ENCODE measurements at regions not wholly inside any gene's neighbourhood (a gene's known extent, or its start where the extent isn't known, plus 50 kb on each side); places are given as distances from the start of the nearest gene placed in this dataset.

DNA sequence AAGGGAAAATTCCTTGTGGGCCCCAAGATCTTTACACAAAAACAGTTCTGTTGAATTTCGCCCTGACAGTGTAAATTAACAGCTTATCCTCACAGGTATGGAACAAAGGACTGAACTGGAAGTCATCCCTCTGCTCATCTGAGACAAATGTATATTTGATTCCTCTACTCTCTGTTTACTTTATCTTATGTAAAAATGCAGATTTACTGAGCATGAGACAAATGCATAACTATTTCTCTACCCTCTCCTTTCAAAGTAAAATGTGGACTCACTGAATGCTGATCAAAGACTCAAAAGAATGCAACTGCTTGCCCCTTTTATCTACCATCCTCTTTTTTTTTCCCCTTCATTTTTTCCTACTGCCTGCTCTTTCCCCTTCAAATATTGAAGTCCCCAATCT is 98.6 kb upstream of the CRBN start:
- TF ChIP-seq CTCF (IDR thresholded peaks at IDR 0.05): no peak
- no peak for TF ChIP-seq POLR2A (IDR thresholded peaks at IDR 0.05)

DNA sequence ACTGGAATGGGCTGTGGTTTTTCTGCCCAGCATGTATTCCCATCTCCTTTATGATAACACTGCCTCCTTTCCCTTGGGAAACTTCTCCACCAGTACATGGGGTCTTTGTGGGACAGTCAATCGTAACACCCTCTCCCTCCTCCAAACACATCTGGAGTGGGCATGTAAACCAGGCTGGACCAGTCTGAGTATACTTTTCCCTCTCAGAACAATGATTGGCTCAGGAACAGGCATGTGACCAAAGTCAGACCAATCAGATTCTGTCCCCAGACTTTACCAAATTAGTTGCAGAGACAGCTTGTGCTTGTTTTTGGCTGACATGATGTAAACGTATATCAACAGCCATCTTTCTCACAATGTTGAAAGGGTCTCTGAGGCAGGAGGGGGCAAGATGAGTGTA is 97.1 kb upstream of the CRBN start:
- Histone ChIP-seq H3K27me3 (no peaks in the 10 kb centered on the region), H3K27ac (no peak overlapping the region), H3K4me1 (no peaks in the 10 kb centered on the region), H3K9me3 (no peaks in the 10 kb centered on the region), H3K4me3 (no peak overlapping the region), H3K36me3 (no peaks in the 10 kb centered on the region)
- no peak for DNase-seq
- intact Hi-C loops (cut with DNase I; ENCODE audit: low total_unique reads): no loop called here
- TF ChIP-seq CTCF (IDR thresholded peaks at IDR 0.05) (no peak), POLR2A (IDR thresholded peaks at IDR 0.05) (no peak)

More for the DNA sequence above, 98.6 kb upstream of the CRBN start:
- Histone ChIP-seq H3K36me3 (no peaks in the 10 kb centered on the region), H3K9me3 (no peaks in the 10 kb centered on the region), H3K4me1 (no peaks in the 10 kb centered on the region), H3K27me3 (no peaks in the 10 kb centered on the region), H3K27ac (no peak overlapping the region), H3K4me3 (no peak overlapping the region)
- DNase-seq: no peak
- intact Hi-C loops (cut with DNase I; ENCODE audit: low total_unique reads): no loop called here

DNA sequence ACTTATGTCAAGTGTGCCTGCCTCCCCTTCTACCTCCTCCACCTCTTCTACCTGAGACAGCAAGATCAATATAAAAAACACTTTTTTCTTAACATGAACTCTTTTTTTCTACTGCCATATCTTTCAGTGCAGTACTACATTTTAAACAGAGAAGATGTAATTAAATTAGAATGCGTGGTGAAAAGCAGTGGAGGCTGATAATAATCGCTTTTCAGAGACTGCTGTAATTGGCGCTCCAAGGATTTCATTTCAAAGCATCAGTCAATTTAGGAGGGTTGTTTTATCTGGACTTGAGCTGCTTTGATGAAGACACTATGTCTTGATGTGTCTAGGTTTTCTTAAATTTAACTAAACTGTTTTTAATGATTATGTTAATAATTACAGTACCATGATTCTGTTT is 85.3 kb upstream of the CRBN start:
- H3K27ac ChIP-seq: no peak overlapping the region
- H3K27me3 ChIP-seq: no peaks in the 10 kb centered on the region
- no peaks in the 10 kb centered on the region for H3K9me3 ChIP-seq
- TF ChIP-seq POLR2A (IDR thresholded peaks at IDR 0.05) (no peak), CTCF (IDR thresholded peaks at IDR 0.05) (no peak)
- H3K36me3 ChIP-seq: no peaks in the 10 kb centered on the region
- intact Hi-C loops (cut with DNase I; ENCODE audit: low total_unique reads): no loop called here
- H3K4me3 ChIP-seq: no peak overlapping the region
- no peaks in the 10 kb centered on the region for H3K4me1 ChIP-seq
- no peak for DNase-seq

DNA sequence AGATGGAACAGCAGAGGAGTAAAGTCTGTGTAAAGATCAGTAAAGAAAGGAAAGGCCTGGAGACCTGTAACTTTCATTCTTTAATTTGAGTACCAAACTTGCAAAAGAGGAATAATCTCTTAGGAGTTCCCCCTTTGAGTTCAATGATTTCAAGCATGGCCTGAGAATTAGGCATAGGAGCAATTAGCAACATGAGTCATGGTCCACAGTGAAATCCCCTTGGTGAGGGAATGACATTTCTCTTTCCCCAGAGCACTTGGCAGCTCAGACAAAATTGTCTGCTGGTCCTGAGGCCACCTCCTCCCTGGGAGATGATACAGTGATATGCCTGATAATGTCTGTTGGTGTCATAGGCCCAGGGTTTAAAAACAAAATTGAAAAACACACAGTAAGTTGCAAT is 81.4 kb upstream of the CRBN start:
- no peak overlapping the region for H3K27ac ChIP-seq
- no peaks in the 10 kb centered on the region for H3K36me3 ChIP-seq
- DNase-seq: no peak
- H3K9me3 ChIP-seq: no peaks in the 10 kb centered on the region
- TF ChIP-seq CTCF (IDR thresholded peaks at IDR 0.05): no peak
- TF ChIP-seq POLR2A (IDR thresholded peaks at IDR 0.05): no peak
- no peak overlapping the region for H3K4me3 ChIP-seq
- intact Hi-C loops (cut with DNase I; ENCODE audit: low total_unique reads): no loop called here
- H3K27me3 ChIP-seq: no peaks in the 10 kb centered on the region
- H3K4me1 ChIP-seq: no peaks in the 10 kb centered on the region

DNA sequence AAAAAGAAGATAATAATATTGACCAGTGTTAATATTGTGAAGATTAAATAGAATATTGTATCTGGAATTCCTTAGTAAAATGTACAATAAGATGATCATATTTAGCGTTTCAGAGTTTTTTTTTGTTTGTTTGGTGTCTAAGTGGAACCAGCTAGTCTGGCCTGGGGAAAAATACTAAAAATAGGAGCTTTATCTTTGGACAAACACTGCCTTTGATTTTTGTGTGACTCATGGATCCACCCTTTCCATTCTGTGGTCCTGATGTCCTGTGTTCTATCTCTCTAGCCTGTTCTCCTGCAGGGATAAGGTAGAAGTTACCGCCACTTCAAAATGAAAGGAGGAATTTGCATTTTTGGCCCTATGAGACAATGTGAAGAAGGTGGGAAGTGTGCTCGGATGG is 79.7 kb upstream of the CRBN start:
- no peak for DNase-seq
- Histone ChIP-seq H3K4me1 (no peaks in the 10 kb centered on the region), H3K27me3 (no peaks in the 10 kb centered on the region), H3K27ac (no peak overlapping the region), H3K9me3 (no peaks in the 10 kb centered on the region), H3K4me3 (no peak overlapping the region), H3K36me3 (no peaks in the 10 kb centered on the region)
- intact Hi-C loops (cut with DNase I; ENCODE audit: low total_unique reads): no loop called here
- TF ChIP-seq CTCF (IDR thresholded peaks at IDR 0.05) (no peak), POLR2A (IDR thresholded peaks at IDR 0.05) (no peak)

All from uterus (tissue), 3 donors.